Eye (tissue), 1 donor: ENCODE measurements at regions not wholly inside any gene's neighbourhood (a gene's known extent, or its start where the extent isn't known, plus 50 kb on each side); places are given as distances from the start of the nearest gene placed in this dataset.
A peak's percentile ranks its signal among the peaks of the same experiment; 100 is the strongest.

Experiments
- DNase-seq: peaks from one replicate; pipeline ENCODE4 v3.0.0-alpha.2; 2015

GRCh38 chr7:13822678-13823077, 166.8 kb downstream of the ETV1 start:
- DNase-seq: no peak

- DNase-seq: no peak
These were observed 162.7 kb downstream of the ETV1 start for GRCh38 chr7:13826752-13827151.

- DNase-seq: no peak
These were observed 161.8 kb downstream of the ETV1 start for GRCh38 chr7:13827716-13828115.

GRCh38 chr7:13829231-13829630, 160.2 kb downstream of the ETV1 start:
- DNase-seq: no peak

GRCh38 chr7:13829914-13830900, 159.3 kb downstream of the ETV1 start:
- DNase-seq: peak; percentile 61

GRCh38 chr7:13832346-13832745, 157.1 kb downstream of the ETV1 start:
- no peak for DNase-seq

- no peak for DNase-seq
These were observed 155.1 kb downstream of the ETV1 start for GRCh38 chr7:13834328-13834761.

- no peak for DNase-seq
These were observed 154.0 kb downstream of the ETV1 start for GRCh38 chr7:13835442-13835841.

- no peak for DNase-seq
These were observed 150.4 kb downstream of the ETV1 start for GRCh38 chr7:13839063-13839462.
